ENCODE measurements at regions not wholly inside any gene's neighbourhood (a gene's known extent, or its start where the extent isn't known, plus 50 kb on each side); places are given as distances from the start of the nearest gene placed in this dataset.

DNA sequence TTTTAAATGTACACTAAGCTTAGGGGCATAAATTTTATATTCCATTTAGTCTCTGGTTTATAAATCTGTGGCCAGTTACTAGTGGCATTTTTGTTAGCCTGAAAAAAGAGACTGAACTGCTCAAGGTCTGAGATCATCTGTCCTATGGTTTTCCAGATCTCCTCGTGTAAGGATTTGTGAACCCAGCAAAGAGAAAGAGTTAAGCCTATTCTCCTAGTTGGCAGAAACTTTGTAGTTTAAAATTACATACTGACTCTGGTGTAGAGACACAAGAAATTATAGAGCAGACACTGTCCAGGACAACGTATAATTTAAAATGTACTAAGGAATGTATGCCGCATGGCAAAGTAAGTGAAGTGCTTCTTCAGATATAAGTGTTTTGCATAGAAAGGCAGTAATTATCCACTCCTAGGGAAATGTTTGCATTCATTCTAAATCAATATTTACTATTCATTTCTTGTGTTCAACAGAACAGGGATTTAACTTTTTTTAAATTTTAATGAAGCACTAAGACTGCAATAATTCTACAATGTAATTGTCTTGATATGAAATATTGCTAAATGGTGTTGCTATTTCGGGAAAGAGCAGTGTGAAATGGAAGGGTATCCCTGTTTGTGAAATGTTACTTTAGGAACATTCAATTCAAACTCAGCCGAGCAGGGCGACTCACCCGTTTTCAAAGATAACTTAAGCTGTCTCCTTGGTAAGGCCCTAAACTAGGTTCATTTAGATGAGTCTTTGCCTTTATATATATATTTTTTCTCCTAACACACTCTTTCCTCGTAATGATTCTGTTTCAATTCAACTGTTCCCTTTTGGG, 508.4 kb upstream of the ZEB2 start:
- no peaks in the 10 kb centered on the region for H3K4me1 Mint-ChIP-seq (ENCODE audit: low read depth)
- no peaks in the 10 kb centered on the region for H3K9me3 Mint-ChIP-seq
- H3K36me3 Mint-ChIP-seq (ENCODE audit: low read depth): no peaks in the 10 kb centered on the region

DNA sequence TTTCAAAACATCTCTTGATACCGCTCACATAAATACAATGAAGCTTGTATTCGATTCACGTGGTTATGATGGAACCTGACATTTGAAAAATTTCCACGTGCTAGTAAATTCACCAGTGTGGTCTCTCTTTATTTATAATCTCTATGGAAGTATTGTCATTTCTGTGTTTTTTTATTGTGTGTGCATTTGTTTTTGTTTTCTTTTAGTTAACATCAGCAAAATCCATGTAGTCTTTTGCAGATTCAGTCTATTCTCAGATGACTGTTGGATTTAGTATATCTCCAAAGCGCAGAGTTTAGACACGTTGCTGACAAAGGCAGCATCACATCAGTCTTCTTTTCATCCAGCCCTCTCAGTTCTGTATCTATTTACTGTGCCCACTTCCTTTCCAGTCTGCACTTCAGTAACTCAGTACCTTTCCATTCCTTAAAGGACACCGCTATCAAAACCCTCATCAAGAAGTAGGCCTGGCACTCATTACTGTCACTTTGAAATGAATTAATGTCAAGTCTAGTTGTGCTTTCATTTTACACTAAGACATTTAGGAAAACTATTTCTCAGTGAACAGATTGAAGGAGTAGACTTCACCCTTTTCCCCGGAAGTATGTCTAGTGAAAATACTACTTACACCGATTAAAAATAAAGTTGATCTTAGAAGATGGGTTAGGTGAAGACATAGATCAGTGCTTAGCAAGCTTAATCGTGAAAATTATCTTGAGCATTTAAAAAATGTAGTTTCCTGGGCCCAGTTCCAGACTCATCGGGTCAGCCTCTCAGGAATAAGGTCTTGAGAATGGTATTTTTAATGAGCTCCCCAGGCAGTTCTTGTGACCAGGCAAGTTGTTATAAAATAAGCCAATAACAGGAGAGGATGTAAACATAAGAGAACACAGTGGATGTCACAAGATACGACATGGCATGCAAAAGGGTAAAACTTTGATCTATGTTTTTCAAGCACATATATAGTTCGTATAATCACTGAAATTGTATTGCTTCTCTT, 506.8 kb upstream of the ZEB2 start:
- Mint-ChIP-seq H3K27ac (no peak overlapping the region), H3K9me3 (no peaks in the 10 kb centered on the region), H3K4me3 (ENCODE audit: low read depth) (no peak overlapping the region), H3K27me3 (ENCODE audit: low read depth) (no peaks in the 10 kb centered on the region), H3K36me3 (ENCODE audit: low read depth) (no peaks in the 10 kb centered on the region), H3K4me1 (ENCODE audit: low read depth) (no peaks in the 10 kb centered on the region)
- intact Hi-C loops (cut with micrococcal nuclease): no loop called here
- no peak for DNase-seq (ENCODE audit: low spot score)

More for the DNA sequence above, 508.4 kb upstream of the ZEB2 start:
- DNase-seq (ENCODE audit: low spot score): no peak
- no peak overlapping the region for H3K27ac Mint-ChIP-seq
- intact Hi-C loops (cut with micrococcal nuclease): no loop called here
- H3K4me3 Mint-ChIP-seq (ENCODE audit: low read depth): no peak overlapping the region
- no peaks in the 10 kb centered on the region for H3K27me3 Mint-ChIP-seq (ENCODE audit: low read depth)

DNA sequence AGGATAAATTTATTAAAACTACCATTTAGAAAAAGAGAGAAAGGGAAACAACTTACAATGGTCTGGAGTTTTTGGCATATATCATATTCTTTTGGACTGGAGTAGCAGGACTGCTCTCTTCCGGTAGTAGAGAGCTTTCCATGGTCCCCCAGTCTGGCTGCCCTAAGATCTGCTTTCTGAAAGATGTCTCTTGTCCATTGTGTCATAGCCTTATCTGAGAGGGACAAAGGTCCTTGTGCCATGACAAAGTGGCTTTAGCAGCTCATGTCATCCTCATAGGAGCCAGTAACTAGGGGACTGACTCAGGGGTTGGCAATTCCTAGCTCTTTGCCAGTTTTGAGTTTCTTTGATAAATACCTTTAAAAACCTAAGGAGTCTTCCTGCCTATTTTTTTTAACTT, 505.5 kb upstream of the ZEB2 start:
- intact Hi-C loops (cut with micrococcal nuclease): no loop called here
- Mint-ChIP-seq H3K4me3 (ENCODE audit: low read depth) (no peak overlapping the region), H3K9me3 (no peaks in the 10 kb centered on the region), H3K4me1 (ENCODE audit: low read depth) (no peaks in the 10 kb centered on the region), H3K27ac (no peak overlapping the region), H3K36me3 (ENCODE audit: low read depth) (no peaks in the 10 kb centered on the region), H3K27me3 (ENCODE audit: low read depth) (no peaks in the 10 kb centered on the region)
- no peak for DNase-seq (ENCODE audit: low spot score)

GRCh38 chr2:145023334-145023934, 503.5 kb upstream of the ZEB2 start:
- Mint-ChIP-seq H3K4me1 (ENCODE audit: low read depth) (no peaks in the 10 kb centered on the region), H3K36me3 (ENCODE audit: low read depth) (no peaks in the 10 kb centered on the region)
- intact Hi-C loops (cut with micrococcal nuclease): no loop called here

DNA sequence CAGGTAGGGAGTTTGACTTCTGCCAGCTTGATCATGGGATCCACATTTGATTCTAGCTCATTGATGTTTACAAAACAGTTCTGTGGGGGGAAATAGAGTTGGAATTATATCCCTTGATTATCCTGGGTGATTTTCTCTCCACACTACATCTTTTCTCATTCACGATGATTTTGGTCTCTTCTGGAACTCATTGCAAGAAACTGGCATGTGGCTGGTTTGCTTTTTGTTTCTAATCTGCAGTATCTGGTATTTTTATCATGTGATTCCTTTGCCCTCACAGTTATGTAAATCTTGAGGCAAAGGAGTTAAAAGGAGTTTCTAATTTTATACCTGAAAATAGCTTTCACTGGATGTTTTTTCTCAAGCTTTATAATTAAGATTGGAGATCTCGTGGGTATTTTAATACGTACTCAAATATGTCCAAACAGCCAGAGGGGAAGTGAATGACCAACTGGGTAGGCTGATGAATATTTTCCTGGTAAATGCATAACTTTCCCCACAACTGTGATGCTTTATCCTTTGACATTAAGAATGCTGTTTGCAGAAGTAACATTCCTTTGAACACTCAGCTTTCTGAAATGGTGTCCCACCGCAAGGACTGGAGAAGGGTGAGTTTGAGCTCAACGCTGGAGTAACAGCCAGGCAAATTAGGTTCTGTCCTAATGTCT, 502.9 kb upstream of the ZEB2 start:
- no peak for DNase-seq (ENCODE audit: low spot score)
- no peaks in the 10 kb centered on the region for H3K4me1 Mint-ChIP-seq (ENCODE audit: low read depth)
- intact Hi-C loops (cut with micrococcal nuclease): no loop called here
- H3K4me3 Mint-ChIP-seq (ENCODE audit: low read depth): no peak overlapping the region
- no peaks in the 10 kb centered on the region for H3K27me3 Mint-ChIP-seq (ENCODE audit: low read depth)
- H3K27ac Mint-ChIP-seq: no peak overlapping the region
- H3K9me3 Mint-ChIP-seq: no peaks in the 10 kb centered on the region
- H3K36me3 Mint-ChIP-seq (ENCODE audit: low read depth): no peaks in the 10 kb centered on the region

More at GRCh38 chr2:145023334-145023934, 503.5 kb upstream of the ZEB2 start:
- Mint-ChIP-seq H3K4me3 (ENCODE audit: low read depth) (no peak overlapping the region), H3K27me3 (ENCODE audit: low read depth) (no peaks in the 10 kb centered on the region), H3K9me3 (no peaks in the 10 kb centered on the region), H3K27ac (no peak overlapping the region)
- no peak for DNase-seq (ENCODE audit: low spot score)

DNA sequence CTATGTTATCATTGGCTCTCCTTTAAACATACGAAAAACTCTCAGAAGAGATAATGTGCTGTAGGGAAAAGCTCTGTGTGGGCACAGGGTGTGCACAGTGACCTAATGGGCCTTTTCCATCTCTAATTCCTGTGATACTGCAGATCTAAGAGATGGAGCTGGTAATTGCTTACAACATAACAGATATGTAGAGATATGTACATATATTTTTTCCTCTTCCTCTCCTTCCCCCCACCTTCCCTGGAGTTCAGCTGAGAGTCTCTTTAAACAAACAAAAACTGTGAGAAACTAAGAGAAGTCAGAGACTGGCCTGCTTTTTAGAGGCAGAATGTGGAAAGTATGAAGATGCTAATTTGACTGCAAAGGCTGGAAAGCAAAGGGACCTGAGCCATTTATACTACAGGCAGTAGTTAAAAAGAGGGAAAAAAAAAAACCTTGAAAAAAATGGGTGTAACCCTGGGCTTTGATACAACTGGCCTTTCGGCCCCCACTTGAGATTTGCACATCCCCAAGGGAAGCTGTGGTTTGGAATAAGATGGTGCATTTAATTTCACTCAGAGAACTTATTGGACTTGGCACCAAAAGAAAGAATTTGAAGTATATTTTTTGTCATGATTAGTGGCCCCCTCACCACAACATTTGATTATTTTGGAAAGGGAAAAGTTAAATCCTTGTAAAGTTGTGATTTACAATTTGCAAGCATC, 502.2 kb upstream of the ZEB2 start:
- no peaks in the 10 kb centered on the region for H3K36me3 Mint-ChIP-seq (ENCODE audit: low read depth)
- no peak overlapping the region for H3K27ac Mint-ChIP-seq
- intact Hi-C loops (cut with micrococcal nuclease): no loop called here
- no peaks in the 10 kb centered on the region for H3K27me3 Mint-ChIP-seq (ENCODE audit: low read depth)
- no peaks in the 10 kb centered on the region for H3K9me3 Mint-ChIP-seq
- H3K4me3 Mint-ChIP-seq (ENCODE audit: low read depth): no peak overlapping the region
- H3K4me1 Mint-ChIP-seq (ENCODE audit: low read depth): no peaks in the 10 kb centered on the region
- DNase-seq (ENCODE audit: low spot score): no peak

DNA sequence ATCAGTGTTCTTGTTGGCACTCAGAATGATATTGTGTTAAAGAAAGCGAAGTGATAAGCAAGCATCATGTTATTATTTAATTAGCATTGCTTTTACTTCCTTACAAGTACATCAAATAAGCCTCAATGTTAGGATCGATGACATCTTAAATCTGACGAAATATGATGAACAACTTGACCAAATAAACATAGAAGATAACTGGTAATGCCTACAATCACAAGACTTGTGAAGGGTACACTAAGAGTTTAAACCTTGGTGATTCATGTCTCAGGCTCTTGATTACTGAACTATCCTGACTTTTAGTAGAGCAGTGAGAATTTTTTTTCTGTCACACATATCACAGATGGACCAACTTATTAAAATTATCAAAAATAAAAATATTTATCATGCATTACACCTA, 500.8 kb upstream of the ZEB2 start:
- no peaks in the 10 kb centered on the region for H3K4me1 Mint-ChIP-seq (ENCODE audit: low read depth)

GRCh38 chr2:145020139-145020538, 500.2 kb upstream of the ZEB2 start:
- Mint-ChIP-seq H3K27ac (no peak overlapping the region), H3K9me3 (no peaks in the 10 kb centered on the region), H3K4me3 (ENCODE audit: low read depth) (no peak overlapping the region), H3K4me1 (ENCODE audit: low read depth) (no peaks in the 10 kb centered on the region), H3K27me3 (ENCODE audit: low read depth) (no peaks in the 10 kb centered on the region), H3K36me3 (ENCODE audit: low read depth) (no peaks in the 10 kb centered on the region)
- intact Hi-C loops (cut with micrococcal nuclease): no loop called here
- DNase-seq (ENCODE audit: low spot score): no peak

More for the DNA sequence above, 500.8 kb upstream of the ZEB2 start:
- DNase-seq (ENCODE audit: low spot score): no peak
- Mint-ChIP-seq H3K27ac (no peak overlapping the region), H3K36me3 (ENCODE audit: low read depth) (no peaks in the 10 kb centered on the region), H3K9me3 (no peaks in the 10 kb centered on the region), H3K4me3 (ENCODE audit: low read depth) (no peak overlapping the region), H3K27me3 (ENCODE audit: low read depth) (no peaks in the 10 kb centered on the region)
- intact Hi-C loops (cut with micrococcal nuclease): no loop called here

- DNase-seq (ENCODE audit: low spot score): no peak
- Mint-ChIP-seq H3K27me3 (ENCODE audit: low read depth) (no peaks in the 10 kb centered on the region), H3K4me1 (ENCODE audit: low read depth) (no peaks in the 10 kb centered on the region), H3K36me3 (ENCODE audit: low read depth) (no peaks in the 10 kb centered on the region), H3K4me3 (ENCODE audit: low read depth) (no peak overlapping the region), H3K9me3 (no peaks in the 10 kb centered on the region), H3K27ac (no peak overlapping the region)
- intact Hi-C loops (cut with micrococcal nuclease): no loop called here
Measured at GRCh38 chr2:145018502-145018901, 498.6 kb upstream of the ZEB2 start.

DNA sequence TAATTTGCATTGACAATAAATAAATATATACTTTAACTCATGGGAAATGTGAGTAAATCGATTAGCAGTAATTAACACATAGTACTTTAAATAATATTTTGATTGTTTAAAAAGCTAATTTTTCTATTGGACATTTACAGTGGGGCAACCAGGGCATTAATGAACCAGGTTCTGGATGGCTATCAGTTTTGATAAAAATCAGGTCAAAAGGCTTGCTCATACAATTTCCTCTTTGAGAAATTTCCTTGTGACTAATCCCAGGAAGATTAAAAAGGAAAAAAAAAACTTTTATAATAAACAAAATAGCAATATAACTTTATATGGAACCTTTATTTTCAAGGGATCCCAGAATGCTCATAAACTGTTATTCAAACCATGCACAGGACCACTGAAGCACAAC, 497.2 kb upstream of the ZEB2 start:
- H3K9me3 Mint-ChIP-seq: no peaks in the 10 kb centered on the region
- no peaks in the 10 kb centered on the region for H3K4me1 Mint-ChIP-seq (ENCODE audit: low read depth)
- intact Hi-C loops (cut with micrococcal nuclease): no loop called here

GRCh38 chr2:145016711-145017110, 496.8 kb upstream of the ZEB2 start:
- Mint-ChIP-seq H3K36me3 (ENCODE audit: low read depth) (no peaks in the 10 kb centered on the region), H3K9me3 (no peaks in the 10 kb centered on the region), H3K27me3 (ENCODE audit: low read depth) (no peaks in the 10 kb centered on the region), H3K4me1 (ENCODE audit: low read depth) (no peaks in the 10 kb centered on the region), H3K27ac (no peak overlapping the region), H3K4me3 (ENCODE audit: low read depth) (no peak overlapping the region)
- no peak for DNase-seq (ENCODE audit: low spot score)
- intact Hi-C loops (cut with micrococcal nuclease): no loop called here

More for the DNA sequence above, 497.2 kb upstream of the ZEB2 start:
- no peak for DNase-seq (ENCODE audit: low spot score)
- no peaks in the 10 kb centered on the region for H3K27me3 Mint-ChIP-seq (ENCODE audit: low read depth)
- no peak overlapping the region for H3K27ac Mint-ChIP-seq
- H3K4me3 Mint-ChIP-seq (ENCODE audit: low read depth): no peak overlapping the region
- no peaks in the 10 kb centered on the region for H3K36me3 Mint-ChIP-seq (ENCODE audit: low read depth)

DNA sequence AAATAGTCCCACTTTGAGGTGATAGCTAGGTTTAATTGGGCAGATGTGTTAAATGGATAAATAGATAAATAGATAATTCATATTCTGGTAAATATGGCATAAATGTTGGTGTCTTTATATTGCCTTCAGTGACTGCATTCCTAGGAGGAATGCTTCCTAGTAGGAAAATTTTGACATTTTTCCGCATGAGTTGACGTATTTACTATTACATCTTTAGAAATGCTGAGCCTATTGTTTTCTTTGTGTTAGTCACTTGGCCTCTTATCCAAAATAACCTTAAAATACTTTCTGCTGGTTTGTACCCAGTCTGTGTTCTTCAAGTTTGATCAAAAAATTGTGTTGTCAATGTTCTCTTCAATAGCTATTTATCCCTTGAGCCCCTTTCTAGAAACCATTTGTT, 495.6 kb upstream of the ZEB2 start:
- DNase-seq (ENCODE audit: low spot score): no peak
- no peaks in the 10 kb centered on the region for H3K9me3 Mint-ChIP-seq
- H3K4me3 Mint-ChIP-seq (ENCODE audit: low read depth): no peak overlapping the region
- no peaks in the 10 kb centered on the region for H3K36me3 Mint-ChIP-seq (ENCODE audit: low read depth)
- H3K27ac Mint-ChIP-seq: no peak overlapping the region
- no peaks in the 10 kb centered on the region for H3K4me1 Mint-ChIP-seq (ENCODE audit: low read depth)
- intact Hi-C loops (cut with micrococcal nuclease): no loop called here
- no peaks in the 10 kb centered on the region for H3K27me3 Mint-ChIP-seq (ENCODE audit: low read depth)
